ENCODE measurements at regions not wholly inside any gene's neighbourhood (a gene's known extent, or its start where the extent isn't known, plus 50 kb on each side); places are given as distances from the start of the nearest gene placed in this dataset.
A peak's percentile ranks its signal among the peaks of the same experiment; 100 is the strongest.

DNA sequence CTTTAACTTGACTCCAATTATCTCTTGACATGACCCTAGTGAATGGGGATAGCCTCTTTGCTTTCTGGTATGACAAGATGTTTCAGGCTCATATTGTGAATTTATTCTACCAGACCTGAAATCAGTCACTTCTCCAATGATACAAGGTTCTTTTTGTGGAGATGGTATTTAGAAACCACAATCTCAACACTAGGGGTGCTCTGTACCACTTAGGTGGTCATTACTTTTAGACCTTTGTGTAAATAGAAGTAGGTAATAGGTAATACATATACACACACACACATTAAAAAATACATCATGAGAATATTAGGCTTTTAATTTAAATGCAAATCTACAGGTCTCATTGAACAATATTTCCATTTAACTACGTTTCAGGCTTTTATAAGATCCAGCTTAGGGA, 199.0 kb upstream of the RHOBTB1 start:
- ATAC-seq (ENCODE audit: low FRiP score) (no peak), DNase-seq (no peak)
- no peaks in the 10 kb centered on the region for H3K9me3 ChIP-seq (ENCODE audit: control insufficient read depth, low read length)
- no peak overlapping the region for H3K27ac ChIP-seq (ENCODE audit: low read depth in 1 of 2, low read length in 2 of 2)
- 96 to 98% methylated on average over 1 of the region's 1 CpG for WGBS, 2 donors
- no peaks in the 10 kb centered on the region for H3K36me3 ChIP-seq (ENCODE audit: control insufficient read depth in 1 of 2, insufficient read depth in 2 of 2, low read length in 1 of 2)
- H3K4me1 ChIP-seq (ENCODE audit: control insufficient read depth in 1 of 2, insufficient read depth in 2 of 2, low read length in 2 of 2) = no peaks in the 10 kb centered on the region
- intact Hi-C loops (cut with DNase I) = loop anchor here (5.0 to 10.0 kb wide), 2 partner anchors 139 to 592 kb away; no protein-coding TSS in a partner anchor
- peaks cover 0 to 2% of the 10 kb centered on the region in 2 donors for H3K27me3 ChIP-seq (ENCODE audit: control insufficient read depth in 1 of 2, insufficient read depth in 2 of 2, low read length in 1 of 2)
- H3K4me3 ChIP-seq (ENCODE audit: low read length in 2 of 2) = no peak overlapping the region

DNA sequence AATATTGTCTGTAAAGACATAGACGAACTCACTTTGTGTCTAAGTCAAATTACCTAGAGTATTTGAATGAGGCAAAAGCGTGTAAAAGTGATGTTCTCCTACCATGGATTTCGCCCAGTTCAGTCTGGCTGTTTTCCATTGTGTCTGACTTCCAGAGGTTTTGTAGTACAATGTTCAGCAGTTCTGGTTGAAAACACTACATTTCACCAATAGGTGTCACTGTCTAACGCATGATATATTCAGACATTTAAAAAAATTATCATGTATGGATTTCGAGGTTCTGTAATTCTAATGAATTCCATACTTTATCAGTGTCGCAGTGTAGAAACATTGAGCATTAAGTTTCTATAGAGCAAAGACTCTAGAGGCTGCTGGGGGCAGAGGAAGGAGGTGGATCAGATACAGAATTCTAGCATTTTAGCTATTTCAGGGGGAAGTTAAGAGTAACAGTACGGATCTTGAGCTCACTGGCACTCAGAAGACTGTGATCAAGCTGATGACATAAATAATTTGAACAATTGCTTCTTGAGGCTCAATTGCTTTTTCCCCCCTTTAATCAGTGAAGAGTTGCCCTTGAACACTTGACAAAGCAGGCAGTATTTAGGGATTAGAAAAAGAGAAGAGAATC, 196.9 kb upstream of the RHOBTB1 start:
- intact Hi-C loops (cut with DNase I) = loop anchor here (5.0 to 10.0 kb wide), 2 partner anchors 141 to 594 kb away; no protein-coding TSS in a partner anchor
- DNase-seq (no peak), ATAC-seq (ENCODE audit: low FRiP score) (peak; percentile 69)
- Histone ChIP-seq H3K4me3 (ENCODE audit: low read length in 2 of 2) (no peak overlapping the region), H3K27me3 (ENCODE audit: control insufficient read depth in 1 of 2, insufficient read depth in 2 of 2, low read length in 1 of 2) (no peaks in the 10 kb centered on the region), H3K36me3 (ENCODE audit: control insufficient read depth in 1 of 2, insufficient read depth in 2 of 2, low read length in 1 of 2) (no peaks in the 10 kb centered on the region), H3K9me3 (ENCODE audit: control insufficient read depth, low read length) (no peaks in the 10 kb centered on the region), H3K27ac (ENCODE audit: low read depth in 1 of 2, low read length in 2 of 2) (no peak overlapping the region), H3K4me1 (ENCODE audit: control insufficient read depth in 1 of 2, insufficient read depth in 2 of 2, low read length in 2 of 2) (no peaks in the 10 kb centered on the region)
- 8% methylated on average over 7 of the region's 7 CpGs for whole genome bisulfite sequencing, 2 donors

DNA sequence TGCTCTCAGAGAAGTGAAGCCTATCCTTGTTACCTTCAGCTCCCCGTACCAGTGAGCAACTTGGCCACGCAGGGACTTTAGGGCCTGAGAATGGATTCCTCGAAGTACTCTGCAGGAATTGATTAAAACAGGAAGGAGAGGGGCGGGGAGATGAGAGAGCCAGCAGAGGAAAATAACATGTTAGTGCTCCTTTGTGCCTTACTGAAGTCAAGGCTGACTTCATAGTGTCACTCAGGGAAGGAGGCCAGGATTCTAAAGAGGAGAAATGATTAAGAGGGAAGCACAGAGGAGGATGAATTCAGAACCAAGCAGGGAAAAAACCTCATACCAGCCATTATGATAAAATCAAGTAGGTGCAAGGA, 195.6 kb upstream of the RHOBTB1 start:
- H3K27ac ChIP-seq (ENCODE audit: low read depth in 1 of 2, low read length in 2 of 2) = no peak overlapping the region
- DNase-seq (no peak), ATAC-seq (ENCODE audit: low FRiP score) (no peak)
- no peaks in the 10 kb centered on the region for H3K4me1 ChIP-seq (ENCODE audit: control insufficient read depth in 1 of 2, insufficient read depth in 2 of 2, low read length in 2 of 2)
- WGBS, 2 donors = 80 to 81% methylated on average over 4 of the region's 4 CpGs
- H3K4me3 ChIP-seq (ENCODE audit: low read length in 2 of 2) = no peak overlapping the region
- no peaks in the 10 kb centered on the region for H3K9me3 ChIP-seq (ENCODE audit: control insufficient read depth, low read length)
- intact Hi-C loops (cut with DNase I) = loop anchor here in 1 of 2 donors (10.0 kb wide), 1 partner anchor 335 kb away; no protein-coding TSS in a partner anchor
- H3K27me3 ChIP-seq (ENCODE audit: control insufficient read depth in 1 of 2, insufficient read depth in 2 of 2, low read length in 1 of 2) = no peaks in the 10 kb centered on the region
- H3K36me3 ChIP-seq (ENCODE audit: control insufficient read depth in 1 of 2, insufficient read depth in 2 of 2, low read length in 1 of 2) = no peaks in the 10 kb centered on the region

DNA sequence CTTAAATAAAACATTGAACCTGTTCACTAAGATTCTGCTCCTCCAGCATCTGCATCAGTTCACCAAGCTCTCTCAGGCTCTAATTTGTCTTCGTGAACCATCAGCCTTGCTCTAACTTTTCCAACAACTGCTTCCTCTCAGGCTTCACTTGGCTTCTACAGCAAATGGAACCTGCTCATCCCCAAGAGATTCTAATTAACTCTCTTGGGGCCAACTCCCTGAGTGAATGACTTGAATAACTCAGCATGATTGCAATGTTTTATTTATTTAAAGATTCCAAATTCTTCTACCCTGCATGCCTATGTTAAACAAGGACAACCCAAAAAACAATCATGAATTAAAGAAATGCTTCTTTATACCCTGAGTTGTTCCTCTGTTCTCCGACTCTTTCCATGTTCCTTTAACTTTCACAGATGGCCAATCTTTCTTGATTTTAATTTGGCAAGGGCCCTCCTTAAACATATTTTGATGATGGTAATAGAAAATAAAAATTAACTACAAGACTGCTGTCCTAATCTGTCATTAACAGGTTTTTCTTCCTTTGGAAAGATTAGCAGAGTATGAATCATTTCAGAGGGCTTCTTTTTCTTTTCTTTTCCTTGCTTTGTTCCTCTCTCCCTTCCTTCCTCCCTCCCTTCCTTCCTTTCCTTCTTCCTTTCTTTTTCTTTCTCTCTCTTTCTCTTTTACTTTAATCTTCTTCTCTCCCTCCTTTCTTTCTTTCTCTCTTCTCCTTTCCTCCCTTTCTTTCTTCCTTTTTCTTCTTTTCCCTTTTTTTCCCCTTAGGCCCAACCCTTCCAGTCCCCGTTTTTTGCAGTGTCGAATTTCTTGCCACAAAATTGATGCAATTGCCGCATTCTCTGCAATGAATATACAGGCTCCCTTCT, 195.0 kb upstream of the RHOBTB1 start:
- H3K4me3 ChIP-seq (ENCODE audit: low read length in 2 of 2) = no peak overlapping the region
- H3K4me1 ChIP-seq (ENCODE audit: control insufficient read depth in 1 of 2, insufficient read depth in 2 of 2, low read length in 2 of 2) = no peaks in the 10 kb centered on the region
- H3K36me3 ChIP-seq (ENCODE audit: control insufficient read depth in 1 of 2, insufficient read depth in 2 of 2, low read length in 1 of 2) = no peaks in the 10 kb centered on the region
- DNase-seq (no peak), ATAC-seq (ENCODE audit: low FRiP score) (no peak)
- H3K27ac ChIP-seq (ENCODE audit: low read depth in 1 of 2, low read length in 2 of 2) = no peak overlapping the region
- no peaks in the 10 kb centered on the region for H3K27me3 ChIP-seq (ENCODE audit: control insufficient read depth in 1 of 2, insufficient read depth in 2 of 2, low read length in 1 of 2)
- intact Hi-C loops (cut with DNase I) = loop anchor here in 1 of 2 donors (10.0 kb wide), 1 partner anchor 334 kb away; no protein-coding TSS in a partner anchor
- H3K9me3 ChIP-seq (ENCODE audit: control insufficient read depth, low read length) = no peaks in the 10 kb centered on the region
- WGBS, 2 donors = 82 to 85% methylated on average over 5 of the region's 5 CpGs

DNA sequence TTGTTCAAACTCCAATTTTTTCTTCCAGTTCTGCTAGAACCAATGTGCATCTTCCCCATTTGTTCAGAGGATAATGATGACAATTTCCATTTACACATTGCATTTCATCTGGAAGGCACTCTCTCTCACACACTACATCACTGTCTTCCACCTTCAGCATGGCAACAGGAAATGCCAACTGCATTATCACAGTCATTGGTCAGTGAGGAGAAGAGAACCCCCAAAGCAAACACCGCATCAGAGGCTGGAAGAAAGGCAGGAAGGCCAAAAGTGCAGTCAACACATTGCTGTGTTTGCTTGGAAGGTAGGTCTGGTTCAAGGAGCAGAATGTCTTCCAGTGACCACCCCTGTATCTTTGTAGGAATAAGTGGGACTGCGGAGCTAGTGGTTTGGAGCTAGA, 192.2 kb upstream of the RHOBTB1 start:
- no peak overlapping the region for H3K27ac ChIP-seq (ENCODE audit: low read depth in 1 of 2, low read length in 2 of 2)
- no peaks in the 10 kb centered on the region for H3K4me1 ChIP-seq (ENCODE audit: control insufficient read depth in 1 of 2, insufficient read depth in 2 of 2, low read length in 2 of 2)
- intact Hi-C loops (cut with DNase I) = loop anchor here in 1 of 2 donors (10.0 kb wide), 1 partner anchor 331 kb away; no protein-coding TSS in a partner anchor
- no peak for ATAC-seq (ENCODE audit: low FRiP score)
- no peak for DNase-seq
- no peaks in the 10 kb centered on the region for H3K36me3 ChIP-seq (ENCODE audit: control insufficient read depth in 1 of 2, insufficient read depth in 2 of 2, low read length in 1 of 2)
- WGBS, 2 donors = 97 to 98% methylated on average over 2 of the region's 2 CpGs
- H3K4me3 ChIP-seq (ENCODE audit: low read length in 2 of 2) = no peak overlapping the region
- no peaks in the 10 kb centered on the region for H3K9me3 ChIP-seq (ENCODE audit: control insufficient read depth, low read length)
- no peaks in the 10 kb centered on the region for H3K27me3 ChIP-seq (ENCODE audit: control insufficient read depth in 1 of 2, insufficient read depth in 2 of 2, low read length in 1 of 2)

DNA sequence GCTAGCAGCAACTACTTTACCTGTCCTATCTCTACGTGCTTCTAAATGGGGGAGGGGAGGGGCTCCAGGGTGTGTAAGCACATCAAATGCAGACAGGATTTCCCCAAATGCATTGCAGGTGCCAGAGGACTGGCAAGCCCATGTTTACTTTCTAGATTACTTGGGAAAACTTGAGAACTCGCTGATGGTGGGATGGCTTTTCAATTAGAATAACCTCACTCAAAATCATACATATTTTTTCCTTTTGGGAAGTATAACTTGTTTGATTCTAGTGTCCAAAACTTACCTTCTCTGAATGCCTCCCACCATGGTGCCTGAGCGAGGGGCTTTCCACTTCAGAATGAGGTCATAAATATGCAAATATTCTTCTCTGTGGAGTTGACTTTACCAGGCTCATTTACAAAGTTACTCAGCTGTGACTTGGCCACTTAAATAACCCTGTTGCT, 191.3 kb upstream of the RHOBTB1 start:
- intact Hi-C loops (cut with DNase I) = loop anchor here in 1 of 2 donors (10.0 kb wide), 1 partner anchor 330 kb away; no protein-coding TSS in a partner anchor
- no peaks in the 10 kb centered on the region for H3K9me3 ChIP-seq (ENCODE audit: control insufficient read depth, low read length)
- no peak for DNase-seq
- WGBS, 2 donors = 76 to 85% methylated on average over 3 of the region's 3 CpGs
- no peaks in the 10 kb centered on the region for H3K4me1 ChIP-seq (ENCODE audit: control insufficient read depth in 1 of 2, insufficient read depth in 2 of 2, low read length in 2 of 2)
- no peak for ATAC-seq (ENCODE audit: low FRiP score)
- no peak overlapping the region for H3K4me3 ChIP-seq (ENCODE audit: low read length in 2 of 2)
- H3K36me3 ChIP-seq (ENCODE audit: control insufficient read depth in 1 of 2, insufficient read depth in 2 of 2, low read length in 1 of 2) = no peaks in the 10 kb centered on the region
- H3K27me3 ChIP-seq (ENCODE audit: control insufficient read depth in 1 of 2, insufficient read depth in 2 of 2, low read length in 1 of 2) = no peaks in the 10 kb centered on the region
- no peak overlapping the region for H3K27ac ChIP-seq (ENCODE audit: low read depth in 1 of 2, low read length in 2 of 2)

DNA sequence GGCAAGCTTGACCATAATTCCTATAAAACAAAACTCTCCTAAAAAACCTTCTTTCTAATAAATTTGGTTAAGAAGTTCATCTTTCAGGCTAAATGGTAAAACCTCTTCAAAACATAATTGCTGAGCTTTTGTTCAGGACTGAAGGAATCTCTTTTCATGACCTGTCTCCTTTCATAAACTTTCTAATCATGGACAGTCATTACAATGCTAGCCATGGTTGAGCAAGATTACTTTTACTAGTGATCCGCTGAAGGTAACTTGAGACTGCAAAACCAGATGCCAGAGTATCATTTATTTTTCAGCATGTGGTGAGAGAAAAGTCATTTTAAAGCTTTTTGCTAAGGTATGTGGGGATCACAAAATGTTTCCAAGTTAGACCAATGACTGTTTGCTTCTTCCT, 186.4 kb upstream of the RHOBTB1 start:
- DNase-seq (no peak), ATAC-seq (ENCODE audit: low FRiP score) (no peak)
- Histone ChIP-seq H3K4me3 (ENCODE audit: low read length in 2 of 2) (no peak overlapping the region), H3K4me1 (ENCODE audit: control insufficient read depth in 1 of 2, insufficient read depth in 2 of 2, low read length in 2 of 2) (no peaks in the 10 kb centered on the region), H3K36me3 (ENCODE audit: control insufficient read depth in 1 of 2, insufficient read depth in 2 of 2, low read length in 1 of 2) (no peaks in the 10 kb centered on the region), H3K27ac (ENCODE audit: low read depth in 1 of 2, low read length in 2 of 2) (no peak overlapping the region), H3K9me3 (ENCODE audit: control insufficient read depth, low read length) (no peaks in the 10 kb centered on the region), H3K27me3 (ENCODE audit: control insufficient read depth in 1 of 2, insufficient read depth in 2 of 2, low read length in 1 of 2) (no peaks in the 10 kb centered on the region)
- intact Hi-C loops (cut with DNase I) = loop anchor here in 1 of 2 donors (10.0 kb wide), 1 partner anchor 326 kb away; no protein-coding TSS in a partner anchor
- WGBS, 2 donors = 91 to 98% methylated on average over 1 of the region's 1 CpG

DNA sequence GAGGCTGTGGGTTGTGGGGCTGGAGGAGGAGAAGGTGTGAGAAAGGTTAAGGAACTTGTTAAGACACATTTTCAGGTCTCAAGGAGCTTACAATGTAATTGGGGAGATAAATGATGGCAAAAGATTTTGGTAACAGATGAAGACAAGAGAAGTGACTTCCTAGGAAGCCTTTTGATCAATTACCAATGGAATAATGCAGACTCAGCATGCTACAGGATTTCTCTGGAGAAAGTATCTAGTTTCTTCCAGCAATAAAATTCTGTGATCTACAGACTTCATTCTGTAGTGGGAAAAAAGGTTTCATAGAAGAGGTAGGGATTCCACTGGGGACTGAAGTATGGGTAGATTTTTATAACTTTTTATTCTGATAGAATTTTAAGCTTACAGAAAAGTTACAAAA, 184.2 kb upstream of the RHOBTB1 start:
- Histone ChIP-seq H3K9me3 (ENCODE audit: control insufficient read depth, low read length) (no peaks in the 10 kb centered on the region), H3K4me3 (ENCODE audit: low read length in 2 of 2) (no peak overlapping the region), H3K4me1 (ENCODE audit: control insufficient read depth in 1 of 2, insufficient read depth in 2 of 2, low read length in 2 of 2) (no peaks in the 10 kb centered on the region), H3K36me3 (ENCODE audit: control insufficient read depth in 1 of 2, insufficient read depth in 2 of 2, low read length in 1 of 2) (no peaks in the 10 kb centered on the region), H3K27me3 (ENCODE audit: control insufficient read depth in 1 of 2, insufficient read depth in 2 of 2, low read length in 1 of 2) (no peaks in the 10 kb centered on the region), H3K27ac (ENCODE audit: low read depth in 1 of 2, low read length in 2 of 2) (no peak overlapping the region)
- ATAC-seq (ENCODE audit: low FRiP score) (no peak), DNase-seq (no peak)
- intact Hi-C loops (cut with DNase I) = no loop called here
